ENCODE measurements at regions not wholly inside any gene's neighbourhood (a gene's known extent, or its start where the extent isn't known, plus 50 kb on each side); places are given as distances from the start of the nearest gene placed in this dataset.

- Histone ChIP-seq H3K9me3 (ENCODE audit: low read depth, low read length, poor library complexity, severe bottlenecking) (no peaks in the 10 kb centered on the region), H3K4me3 (ENCODE audit: low read depth, low read length, poor library complexity, severe bottlenecking) (no peak overlapping the region), H3K27ac (ENCODE audit: low read depth, low read length, poor library complexity, severe bottlenecking) (no peak overlapping the region), H3K27me3 (replicated peaks; ENCODE audit: insufficient read depth, low read depth, low read length, poor library complexity) (no peaks in the 10 kb centered on the region), H3K36me3 (ENCODE audit: insufficient read depth, low read length, poor library complexity, severe bottlenecking) (no peaks in the 10 kb centered on the region), H3K4me1 (ENCODE audit: insufficient read depth, low read length, poor library complexity, severe bottlenecking) (no peaks in the 10 kb centered on the region)
- no peak for TF ChIP-seq CTCF (conservative IDR thresholded peaks at IDR 0.05; ENCODE audit: low read depth, low read length)
- TF ChIP-seq EZH2 (IDR thresholded peaks at IDR 0.05; ENCODE audit: borderline replicate concordance, low read depth, low read length, poor library complexity, severe bottlenecking), result no peak
- ChIA-PET CTCF (no interaction called here), POLR2A (ENCODE audit: low non-redundant PET) (no interaction called here)
- DNase-seq (ENCODE audit: low spot score), result no peak
- intact Hi-C loops (cut with micrococcal nuclease; ENCODE audit: unreplicated experiment), result no loop called here
- no TSS peak for BruUV-seq (replicated peaks)
These were observed 161.8 kb upstream of the NECTIN3 start for GRCh38 chr3:110909839-110910238.

GRCh38 chr3:110910346-110910955, 161.2 kb upstream of the NECTIN3 start:
- DNase-seq (ENCODE audit: low spot score), result peak; percentile 7
- Histone ChIP-seq H3K9me3 (ENCODE audit: low read depth, low read length, poor library complexity, severe bottlenecking) (no peaks in the 10 kb centered on the region), H3K27ac (ENCODE audit: low read depth, low read length, poor library complexity, severe bottlenecking) (no peak overlapping the region), H3K27me3 (replicated peaks; ENCODE audit: insufficient read depth, low read depth, low read length, poor library complexity) (no peaks in the 10 kb centered on the region), H3K4me1 (ENCODE audit: insufficient read depth, low read length, poor library complexity, severe bottlenecking) (no peaks in the 10 kb centered on the region), H3K36me3 (ENCODE audit: insufficient read depth, low read length, poor library complexity, severe bottlenecking) (no peaks in the 10 kb centered on the region), H3K4me3 (ENCODE audit: low read depth, low read length, poor library complexity, severe bottlenecking) (no peak overlapping the region)
- BruUV-seq (replicated peaks), result no TSS peak
- POLR2A ChIA-PET (ENCODE audit: low non-redundant PET), result no interaction called here
- intact Hi-C loops (cut with micrococcal nuclease; ENCODE audit: unreplicated experiment), result no loop called here
- TF ChIP-seq CTCF (conservative IDR thresholded peaks at IDR 0.05; ENCODE audit: low read depth, low read length) (no peak), EZH2 (IDR thresholded peaks at IDR 0.05; ENCODE audit: borderline replicate concordance, low read depth, low read length, poor library complexity, severe bottlenecking) (no peak)
- CTCF ChIA-PET, result no interaction called here

- no peaks in the 10 kb centered on the region for H3K4me1 ChIP-seq (ENCODE audit: insufficient read depth, low read length, poor library complexity, severe bottlenecking)
- H3K9me3 ChIP-seq (ENCODE audit: low read depth, low read length, poor library complexity, severe bottlenecking), result no peaks in the 10 kb centered on the region
- POLR2A ChIA-PET (ENCODE audit: low non-redundant PET), result no interaction called here
- H3K27me3 ChIP-seq (replicated peaks; ENCODE audit: insufficient read depth, low read depth, low read length, poor library complexity), result no peaks in the 10 kb centered on the region
- BruUV-seq (replicated peaks), result no TSS peak
- CTCF ChIA-PET, result no interaction called here
- no peak overlapping the region for H3K27ac ChIP-seq (ENCODE audit: low read depth, low read length, poor library complexity, severe bottlenecking)
- intact Hi-C loops (cut with micrococcal nuclease; ENCODE audit: unreplicated experiment), result no loop called here
- peak; percentile 39 for DNase-seq (ENCODE audit: low spot score)
- H3K4me3 ChIP-seq (ENCODE audit: low read depth, low read length, poor library complexity, severe bottlenecking), result no peak overlapping the region
- no peaks in the 10 kb centered on the region for H3K36me3 ChIP-seq (ENCODE audit: insufficient read depth, low read length, poor library complexity, severe bottlenecking)
- no peak for TF ChIP-seq EZH2 (IDR thresholded peaks at IDR 0.05; ENCODE audit: borderline replicate concordance, low read depth, low read length, poor library complexity, severe bottlenecking)
- no peak for TF ChIP-seq CTCF (conservative IDR thresholded peaks at IDR 0.05; ENCODE audit: low read depth, low read length)
These were observed 152.7 kb upstream of the NECTIN3 start for GRCh38 chr3:110918963-110919362.

Measured in A673 (cell line).